Ovary (tissue), 7 donors: ENCODE measurements at regions not wholly inside any gene's neighbourhood (a gene's known extent, or its start where the extent isn't known, plus 50 kb on each side); places are given as distances from the start of the nearest gene placed in this dataset.

Source experiments
- DNase-seq, 5 donors: peaks; one replicate each; pipeline ENCODE4 v3.0.0-alpha.2; 2019 to 2020
- H3K27ac ChIP-seq, 2 donors: fragments of 200-600 bp; one replicate each; pipeline versions ENCODE4 v1.5.1 to v1.8.0; 2019 to 2022
- H3K27me3 ChIP-seq: fragments of 200-600 bp; one replicate; pipeline ENCODE4 v1.8.0; 2022
- H3K36me3 ChIP-seq: fragments of 200-600 bp; sonication (generic); one replicate; pipeline ENCODE4 v1.5.1; 2019
- H3K4me1 ChIP-seq: one replicate; pipeline ENCODE4 v1.8.1; 2013; ENCODE audit warnings: mild to moderate bottlenecking, moderate library complexity; ENCODE audit not compliant: insufficient read depth
- H3K4me3 ChIP-seq: fragments of 200-600 bp; sonication (generic); one replicate; pipeline ENCODE4 v1.5.1; 2017
- H3K9me3 ChIP-seq, 2 donors: fragments of 200-600 bp in 1 of 2; sonication (generic) in 1 of 2; one replicate each; pipeline versions ENCODE4 v1.5.1 to v1.8.1; 2013 to 2019; ENCODE audit warnings: mild to moderate bottlenecking in 1 of 2, moderate library complexity in 1 of 2
- CTCF ChIP-seq, 3 donors: fragments of 450-650 bp in 2 of 3; fragments of 200-600 bp in 1 of 3; IDR thresholded peaks; one replicate each; pipeline versions ENCODE4 v1.5.1 to v1.8.0; 2016 to 2022; ENCODE audit warnings: antibody characterized with exemption in 3 of 3, mild to moderate bottlenecking in 1 of 3
- EP300 ChIP-seq: sonication (generic); formaldehyde crosslinking; IDR thresholded peaks from one replicate; pipeline ENCODE4 v1.6.1; 2017; ENCODE audit warnings: antibody characterized with exemption
- POLR2A ChIP-seq: fragments of 450-650 bp; IDR thresholded peaks from one replicate; pipeline ENCODE4 v1.6.1; 2017; ENCODE audit warnings: antibody characterized with exemption, mild to moderate bottlenecking, moderate library complexity
- WGBS, 3 donors: extraction: QIAGEN DNeasy Blood & Tissue Kit in 1 of 3; methylation state at CpG; one replicate each; pipeline versions ENCODE4 v1.1.5 to v1.1.7; 2013 to 2017; 5-methylcytosine and 5-hydroxymethylcytosine counted together
- intact Hi-C, 4 donors: fragments of 100-400 bp; cut with DNase I; formaldehyde crosslinking; loops; one replicate each; pipeline versions ENCODE4 v1.11.0 to v1.15.1; 2022 to 2023
- donor health status: DM: no; HTN: no; CAD: no; lungs with moderate emphysema.
- donor health status: DM: no; HTN: no; CAD: no.
- donor health status: Bipolar disorder and iron deficiency.
- donor health status: DM: no; HTN: no; CAD: no.
- donor health status: DM: yes; HTN: yes; CAD: no.

DNA sequence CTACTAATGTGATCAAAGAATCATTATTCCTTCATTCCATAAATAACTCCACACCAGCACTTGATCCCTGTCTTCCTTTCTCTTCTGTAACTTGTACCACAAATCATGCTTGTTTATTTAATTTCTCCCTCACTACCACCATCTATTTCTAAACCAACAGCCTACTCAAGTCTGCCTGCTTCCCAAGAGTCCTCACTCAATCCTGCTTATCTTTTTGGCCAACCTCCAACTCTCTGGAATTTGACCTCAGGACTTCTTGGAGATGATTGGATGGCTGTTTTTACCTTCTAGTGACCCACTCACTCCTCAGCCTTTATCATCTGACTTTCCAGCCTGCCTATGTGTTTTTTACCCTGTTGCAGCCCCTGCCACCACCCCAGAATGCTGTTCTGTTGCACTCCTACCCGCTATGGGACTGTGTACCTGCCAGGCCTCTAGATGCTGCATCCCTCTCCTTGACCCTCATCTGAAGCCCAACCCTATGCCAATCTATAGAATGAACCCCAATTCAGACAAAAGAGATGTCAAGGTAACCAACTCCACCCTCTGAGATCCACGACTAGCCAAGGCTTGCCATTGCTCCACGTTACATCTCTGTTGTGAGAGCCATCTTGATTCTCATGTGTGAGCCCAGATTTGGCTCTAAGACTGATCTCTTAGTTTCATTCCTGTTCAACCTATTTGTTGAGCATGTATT lies 150.2 kb upstream of the PLEKHG7 start:
- Histone ChIP-seq H3K27ac (no peak overlapping the region), H3K9me3 (no peaks in the 10 kb centered on the region), H3K27me3 (no peaks in the 10 kb centered on the region), H3K36me3 (no peaks in the 10 kb centered on the region), H3K4me1 (no peaks in the 10 kb centered on the region), H3K4me3 (no peak overlapping the region)
- TF ChIP-seq CTCF (IDR thresholded peaks at IDR 0.05) (no peak), EP300 (no peak), POLR2A (no peak)
- intact Hi-C loops, result no loop called here
- no peak for DNase-seq
- WGBS, 3 donors, result 88 to 94% (median 92%) methylated on average over 3 of the region's 3 CpGs

DNA sequence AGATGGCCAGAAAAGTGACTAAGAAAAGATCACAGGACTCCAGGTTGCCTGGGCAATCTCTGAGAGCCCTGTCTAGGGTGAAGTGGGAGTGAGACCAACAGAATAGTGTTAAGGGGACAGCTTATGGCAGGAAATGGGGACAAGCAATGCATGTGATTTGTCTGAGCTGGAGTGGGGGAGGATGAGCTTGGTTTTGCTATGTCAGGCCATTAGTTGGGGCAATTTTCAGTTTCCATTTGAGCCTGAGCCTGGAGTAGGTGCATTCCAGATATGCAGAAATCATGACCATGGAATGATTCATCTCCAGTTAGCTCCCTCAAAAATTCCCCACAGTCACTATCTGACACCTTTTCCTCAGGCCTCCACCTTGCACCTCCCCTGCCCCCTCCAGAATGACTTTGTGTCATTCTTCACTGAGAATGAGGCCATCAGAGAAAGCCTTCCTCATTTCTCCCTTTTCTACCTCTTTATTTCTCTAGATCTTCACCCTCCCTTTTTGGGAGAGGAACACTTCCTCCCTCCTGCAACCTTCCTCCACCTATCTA lies 150.9 kb upstream of the PLEKHG7 start:
- TF ChIP-seq EP300, result no peak
- TF ChIP-seq CTCF (IDR thresholded peaks at IDR 0.05), result no peak
- TF ChIP-seq POLR2A, result no peak
- Histone ChIP-seq H3K27ac (no peak overlapping the region), H3K4me1 (no peaks in the 10 kb centered on the region), H3K4me3 (no peak overlapping the region), H3K36me3 (no peaks in the 10 kb centered on the region), H3K9me3 (no peaks in the 10 kb centered on the region), H3K27me3 (no peaks in the 10 kb centered on the region)
- DNase-seq, result no peak
- intact Hi-C loops, result no loop called here

DNA sequence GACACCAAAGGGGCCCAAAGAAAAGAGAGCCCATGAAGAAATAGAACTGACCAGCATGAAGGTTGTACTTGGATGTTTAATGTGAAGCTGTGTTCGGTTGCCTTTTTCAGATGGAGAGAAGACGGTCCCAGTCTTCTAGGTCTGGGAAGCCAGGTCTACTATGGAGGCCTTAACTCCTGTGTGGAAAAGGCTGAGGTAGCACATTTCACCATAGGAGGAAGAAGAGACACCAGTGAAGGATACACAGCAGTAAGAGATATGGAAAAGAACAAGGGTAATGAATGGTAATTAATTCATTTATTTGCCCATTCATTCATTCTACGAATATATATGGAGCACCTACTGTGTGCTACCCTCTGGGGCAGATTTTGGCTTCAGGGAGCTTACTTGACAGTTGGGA lies 151.6 kb upstream of the PLEKHG7 start:
- H3K27me3 ChIP-seq, result no peaks in the 10 kb centered on the region
- H3K4me3 ChIP-seq, result no peak overlapping the region
- TF ChIP-seq EP300 (no peak), CTCF (IDR thresholded peaks at IDR 0.05) (no peak), POLR2A (no peak)
- no peak overlapping the region for H3K27ac ChIP-seq
- no peak for DNase-seq
- intact Hi-C loops, result no loop called here
- no peaks in the 10 kb centered on the region for H3K9me3 ChIP-seq
- no peaks in the 10 kb centered on the region for H3K4me1 ChIP-seq
- H3K36me3 ChIP-seq, result no peaks in the 10 kb centered on the region
- 95 to 99% (median 99%) methylated on average over 3 of the region's 3 CpGs for WGBS, 3 donors

- intact Hi-C loops, result no loop called here
- H3K4me1 ChIP-seq, result no peaks in the 10 kb centered on the region
- TF ChIP-seq POLR2A (no peak), EP300 (no peak), CTCF (IDR thresholded peaks at IDR 0.05) (no peak)
- DNase-seq, result no peak
- H3K36me3 ChIP-seq, result no peaks in the 10 kb centered on the region
- H3K27ac ChIP-seq, result no peak overlapping the region
- no peaks in the 10 kb centered on the region for H3K27me3 ChIP-seq
- H3K4me3 ChIP-seq, result no peak overlapping the region
- H3K9me3 ChIP-seq, result no peaks in the 10 kb centered on the region
Measured at GRCh38 chr12:92550661-92551060, 152.1 kb upstream of the PLEKHG7 start.
